ENCODE measurements at regions not wholly inside any gene's neighbourhood (a gene's known extent, or its start where the extent isn't known, plus 50 kb on each side); places are given as distances from the start of the nearest gene placed in this dataset.

DNA sequence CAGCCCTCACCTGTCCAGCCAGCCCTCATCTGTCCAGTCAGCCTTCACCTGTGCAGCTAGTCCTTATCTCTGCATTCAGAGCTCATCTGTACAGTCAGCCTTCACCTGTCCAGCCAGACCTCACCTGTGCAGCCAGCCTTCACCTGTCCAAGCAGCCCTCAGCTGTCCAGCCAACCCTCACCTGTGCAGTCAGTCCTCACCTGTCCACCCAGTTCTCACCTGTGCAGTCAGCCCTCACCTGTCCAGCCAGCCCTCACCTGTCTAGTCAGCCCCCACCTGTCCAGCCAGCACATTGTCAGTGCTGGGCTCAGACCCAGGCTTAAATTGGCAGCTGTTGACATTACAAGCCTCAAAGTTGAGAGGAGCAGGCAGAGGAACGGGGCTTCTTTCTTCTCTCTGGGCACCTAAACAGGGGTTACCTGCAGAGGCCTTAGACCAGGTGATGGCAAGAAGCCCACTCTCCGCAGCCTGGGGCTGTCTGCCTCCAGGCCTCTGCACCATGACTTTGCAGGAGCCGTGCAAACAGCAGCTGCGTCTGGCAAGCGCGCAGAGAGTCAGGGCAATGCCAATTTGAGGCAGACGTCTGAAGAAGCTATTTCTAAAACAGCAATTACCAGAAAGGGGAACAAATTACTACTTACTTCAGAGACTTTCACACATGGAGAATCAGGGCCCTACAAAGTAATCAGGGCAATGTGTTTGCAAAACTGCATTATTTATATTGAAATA is 506.1 kb downstream of the NPHP4 start:
- TF ChIP-seq, protein P1, sequence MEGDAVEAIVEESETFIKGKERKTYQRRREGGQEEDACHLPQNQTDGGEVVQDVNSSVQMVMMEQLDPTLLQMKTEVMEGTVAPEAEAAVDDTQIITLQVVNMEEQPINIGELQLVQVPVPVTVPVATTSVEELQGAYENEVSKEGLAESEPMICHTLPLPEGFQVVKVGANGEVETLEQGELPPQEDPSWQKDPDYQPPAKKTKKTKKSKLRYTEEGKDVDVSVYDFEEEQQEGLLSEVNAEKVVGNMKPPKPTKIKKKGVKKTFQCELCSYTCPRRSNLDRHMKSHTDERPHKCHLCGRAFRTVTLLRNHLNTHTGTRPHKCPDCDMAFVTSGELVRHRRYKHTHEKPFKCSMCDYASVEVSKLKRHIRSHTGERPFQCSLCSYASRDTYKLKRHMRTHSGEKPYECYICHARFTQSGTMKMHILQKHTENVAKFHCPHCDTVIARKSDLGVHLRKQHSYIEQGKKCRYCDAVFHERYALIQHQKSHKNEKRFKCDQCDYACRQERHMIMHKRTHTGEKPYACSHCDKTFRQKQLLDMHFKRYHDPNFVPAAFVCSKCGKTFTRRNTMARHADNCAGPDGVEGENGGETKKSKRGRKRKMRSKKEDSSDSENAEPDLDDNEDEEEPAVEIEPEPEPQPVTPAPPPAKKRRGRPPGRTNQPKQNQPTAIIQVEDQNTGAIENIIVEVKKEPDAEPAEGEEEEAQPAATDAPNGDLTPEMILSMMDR (IDR thresholded peaks at IDR 0.05; ENCODE audit: low read depth, low read length, poor library complexity, severe bottlenecking) = no peak
- TF ChIP-seq EZH2phosphoT487 (IDR thresholded peaks at IDR 0.05; ENCODE audit: borderline replicate concordance, low read length) = no peak

All from DOHH2 (cell line).